Astrocyte of the cerebellum (primary cell): ENCODE measurements at regions not wholly inside any gene's neighbourhood (a gene's known extent, or its start where the extent isn't known, plus 50 kb on each side); places are given as distances from the start of the nearest gene placed in this dataset.

ENCODE experiments used
- DNase-seq: peaks from one replicate; pipeline ENCODE4 v3.0.0-alpha.2; 2011; ENCODE audit warnings: low read depth
- H3K4me3 ChIP-seq: 2 replicates; pipeline ENCODE4 v1.5.1; 2011; ENCODE audit warnings: mild to moderate bottlenecking, low read depth, low read length, moderate library complexity
- CTCF ChIP-seq: IDR thresholded peaks from 2 replicates; pipeline ENCODE4 v1.5.1; 2012; ENCODE audit warnings: low read length, low read depth, moderate library complexity, mild to moderate bottlenecking; ENCODE audit errors: missing control alignments
- in situ Hi-C: cut with HindIII; loops from 2 replicates; pipeline ENCODE4 v1.10.0; 2017; ENCODE audit warnings: low sequenced_read_pairs

GRCh38 chr2:215702116-215702902, 266.4 kb upstream of the FN1 start:
- no peak for TF ChIP-seq CTCF
- DNase-seq: no peak
- in situ Hi-C loops: no loop called here
- H3K4me3 ChIP-seq: no peak overlapping the region

GRCh38 chr2:215699700-215700538, 264.1 kb upstream of the FN1 start:
- TF ChIP-seq CTCF: no peak
- in situ Hi-C loops: no loop called here
- DNase-seq: no peak
- H3K4me3 ChIP-seq: no peak overlapping the region

GRCh38 chr2:215699018-215699417, 263.1 kb upstream of the FN1 start:
- no peak for TF ChIP-seq CTCF
- DNase-seq: no peak
- in situ Hi-C loops: no loop called here
- H3K4me3 ChIP-seq: no peak overlapping the region

- in situ Hi-C loops: no loop called here
- peak; percentile 99 for DNase-seq
- no peak overlapping the region for H3K4me3 ChIP-seq
- no peak for TF ChIP-seq CTCF
These were observed 262.7 kb upstream of the FN1 start for GRCh38 chr2:215698566-215698965.

DNA sequence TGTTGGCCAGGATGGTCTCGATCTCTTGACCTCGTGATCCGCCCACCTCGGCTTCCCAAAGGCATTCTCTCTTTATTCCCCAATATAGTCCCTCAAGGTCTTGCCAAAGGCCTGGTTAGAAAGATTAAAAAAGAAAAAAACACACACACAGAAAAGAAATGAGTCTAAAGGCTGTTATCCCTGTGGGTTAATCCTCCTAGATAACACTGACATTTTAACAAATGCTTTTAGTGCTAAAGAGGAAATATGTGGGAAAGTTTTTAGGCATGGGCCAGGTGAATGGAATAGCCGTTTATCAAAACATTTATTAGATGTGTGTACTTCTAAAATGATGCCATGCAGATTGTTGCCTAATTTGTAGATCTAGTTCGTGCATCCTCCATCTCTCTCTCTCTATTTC, 261.6 kb upstream of the FN1 start:
- no peak for TF ChIP-seq CTCF
- in situ Hi-C loops: no loop called here
- no peak for DNase-seq
- no peak overlapping the region for H3K4me3 ChIP-seq

GRCh38 chr2:215697003-215697402, 261.1 kb upstream of the FN1 start:
- no peak for TF ChIP-seq CTCF
- in situ Hi-C loops: no loop called here
- no peak for DNase-seq
- H3K4me3 ChIP-seq: no peak overlapping the region
